GM21423 (cell line): ENCODE measurements at regions not wholly inside any gene's neighbourhood (a gene's known extent, or its start where the extent isn't known, plus 50 kb on each side); places are given as distances from the start of the nearest gene placed in this dataset.
"Not testable (repeated sequence)": the region's sequence is repeated elsewhere in the genome, so short reads cannot be mapped to it uniquely, and the experiment has no call there.

ENCODE experiments used
- ATAC-seq: cut with Tn5 transposase; IDR thresholded peaks from one replicate; pipeline ENCODE4 v1.9.1; 2021; ENCODE audit warnings: mild to moderate bottlenecking, moderate library complexity; ENCODE audit not compliant: unreplicated experiment

GRCh38 chr1:241447031-241447644 lies 72.4 kb downstream of the FH start:
- ATAC-seq = no peak

- no peak for ATAC-seq
Measured at GRCh38 chr1:241444836-241445235, 74.7 kb downstream of the FH start.

DNA sequence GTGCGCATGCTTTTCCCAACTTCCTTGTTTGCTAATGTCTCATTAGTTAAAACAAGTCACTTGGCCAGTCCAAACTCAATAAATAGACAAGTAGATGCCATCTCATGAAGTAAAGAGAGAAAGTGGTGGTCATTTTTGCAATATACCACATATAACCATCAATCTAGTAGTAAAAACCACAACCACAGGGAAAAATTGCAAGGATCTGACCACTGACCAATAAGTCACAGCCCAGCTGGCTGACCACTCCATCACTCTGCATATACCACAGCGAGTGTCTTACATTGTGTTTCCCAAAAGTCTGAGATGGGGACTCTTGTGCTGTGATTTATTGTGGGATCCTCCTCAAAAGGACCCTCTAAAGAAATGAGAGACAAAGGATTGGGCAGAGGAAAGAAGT lies 76.0 kb downstream of the FH start:
- ATAC-seq = no peak

- ATAC-seq = no peak
Measured at GRCh38 chr1:241442686-241443085, 76.9 kb downstream of the FH start.

- ATAC-seq = no peak
Measured at GRCh38 chr1:241440904-241441303, 78.7 kb downstream of the FH start.

DNA sequence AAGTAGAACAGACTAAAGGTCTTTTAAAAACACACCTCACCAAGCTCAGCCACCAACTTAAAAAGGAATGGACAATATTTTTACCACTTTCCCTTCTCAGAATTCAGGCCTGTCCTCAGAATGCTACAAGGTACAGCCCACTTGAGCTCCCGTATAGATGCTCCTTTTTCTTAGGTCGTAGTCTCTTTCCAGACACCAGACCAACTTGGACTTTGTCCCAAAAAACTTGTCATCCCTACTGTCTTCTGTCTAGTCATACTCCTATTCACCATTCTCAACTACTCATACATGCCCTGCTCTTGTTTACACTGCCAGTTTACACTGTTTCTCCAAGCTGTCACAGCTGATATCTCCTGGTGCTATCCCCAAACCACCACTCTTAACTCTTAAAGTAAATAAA lies 80.9 kb downstream of the FH start:
- ATAC-seq = not testable (repeated sequence)

DNA sequence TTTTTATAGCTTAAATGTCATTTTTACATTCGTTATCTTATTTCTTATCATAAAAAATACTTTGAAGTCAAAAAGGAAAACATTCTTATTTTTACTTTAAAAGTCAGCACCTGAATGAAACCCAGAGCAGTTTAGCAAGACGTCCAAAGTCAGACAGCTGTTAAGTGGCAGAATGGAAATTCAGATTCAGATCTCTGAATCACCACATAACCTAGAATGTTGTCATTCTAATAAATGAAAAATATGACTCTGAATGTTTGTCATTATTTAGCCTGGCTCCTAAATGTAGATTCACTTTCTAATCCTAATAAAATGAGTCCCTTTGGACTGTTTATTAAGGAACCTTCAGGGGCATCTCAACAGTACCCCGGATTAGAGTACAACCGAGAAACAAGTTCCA lies 75.2 kb upstream of the RGS7 start:
- no peak for ATAC-seq

DNA sequence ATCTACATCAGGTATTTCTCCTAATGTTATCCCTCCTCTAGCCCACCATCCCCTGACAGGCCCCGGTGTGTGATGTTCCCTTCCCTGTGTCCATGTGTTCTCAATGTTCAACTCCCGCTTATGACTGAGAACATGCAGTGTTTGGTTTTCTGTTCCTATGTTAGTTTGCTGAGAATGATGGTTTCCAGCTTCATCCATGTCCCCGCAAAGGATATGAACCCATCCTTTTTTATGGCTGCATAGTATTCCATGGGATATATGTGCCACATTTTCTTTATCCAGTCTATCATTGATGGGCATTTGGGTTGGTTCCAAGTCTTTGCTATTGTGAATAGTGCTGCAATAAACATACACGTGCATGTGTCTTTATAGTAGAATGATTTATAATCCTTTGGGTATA lies 68.1 kb upstream of the RGS7 start:
- not testable (repeated sequence) for ATAC-seq

GRCh38 chr1:241424480-241424971 lies 67.5 kb upstream of the RGS7 start:
- no peak for ATAC-seq

- peak; percentile 94 for ATAC-seq
Measured at GRCh38 chr1:241423541-241424479, 66.8 kb upstream of the RGS7 start.

DNA sequence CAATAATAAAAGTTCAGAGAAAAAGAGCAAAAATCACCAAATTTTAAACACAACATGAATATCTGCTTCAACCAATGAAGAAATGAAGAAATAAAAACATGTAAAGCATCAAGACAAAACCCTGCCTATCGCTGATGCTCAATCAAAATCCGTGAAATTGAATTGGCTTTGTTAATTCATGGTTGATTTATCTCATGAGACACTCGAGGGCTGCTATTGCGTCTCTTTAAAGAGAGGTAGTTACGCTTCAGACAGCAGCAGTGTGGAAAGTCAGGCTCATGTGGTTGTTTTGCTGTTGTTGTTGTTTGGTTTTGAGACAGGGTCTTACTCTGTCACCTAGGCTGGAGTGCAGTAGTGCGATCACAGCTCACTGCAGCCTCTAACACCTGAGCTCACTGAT lies 65.5 kb upstream of the RGS7 start:
- ATAC-seq = no peak

DNA sequence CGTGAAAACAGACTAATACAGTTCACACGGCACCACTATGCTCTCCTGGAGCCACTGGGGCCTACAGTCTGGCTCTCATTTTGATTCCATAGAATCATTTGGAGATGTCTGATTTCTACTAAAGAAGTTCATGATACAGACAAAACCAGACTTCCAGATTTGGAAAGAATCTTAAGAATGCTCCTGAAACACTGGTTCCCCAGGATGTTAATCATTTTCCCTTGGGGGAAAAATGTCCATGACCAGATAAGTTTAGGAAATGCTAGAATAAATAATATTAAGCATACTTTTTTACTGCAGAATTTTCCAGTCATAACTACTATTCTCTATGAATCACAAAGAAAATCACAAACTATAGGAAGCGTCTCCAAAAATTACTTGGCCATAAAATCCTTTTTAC lies 63.0 kb upstream of the RGS7 start:
- no peak for ATAC-seq

DNA sequence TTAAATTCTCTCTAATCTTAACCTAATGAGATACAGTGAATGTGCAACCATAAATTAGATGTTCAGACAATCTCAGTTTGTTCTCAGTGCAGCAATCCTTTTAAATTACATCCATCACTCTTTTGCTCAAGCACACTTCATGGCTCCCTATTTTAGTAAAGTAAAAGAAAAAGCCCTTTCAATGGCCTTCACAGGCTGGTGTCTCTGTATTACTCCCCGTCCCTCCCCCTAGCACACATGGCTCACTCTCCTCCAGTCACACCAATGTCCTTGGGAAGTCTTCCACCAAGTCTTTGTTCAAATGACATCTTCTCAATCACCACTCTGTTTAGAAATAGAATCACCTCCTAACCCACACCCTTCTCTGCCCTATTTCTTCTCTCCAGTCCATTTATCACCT lies 60.3 kb upstream of the RGS7 start:
- ATAC-seq = no peak

- no peak for ATAC-seq
Measured at GRCh38 chr1:241413974-241414373, 57.0 kb upstream of the RGS7 start.

- ATAC-seq = peak; percentile 59
Measured at GRCh38 chr1:241413386-241413785, 56.4 kb upstream of the RGS7 start.

- no peak for ATAC-seq
Measured at GRCh38 chr1:241412646-241413045, 55.6 kb upstream of the RGS7 start.

DNA sequence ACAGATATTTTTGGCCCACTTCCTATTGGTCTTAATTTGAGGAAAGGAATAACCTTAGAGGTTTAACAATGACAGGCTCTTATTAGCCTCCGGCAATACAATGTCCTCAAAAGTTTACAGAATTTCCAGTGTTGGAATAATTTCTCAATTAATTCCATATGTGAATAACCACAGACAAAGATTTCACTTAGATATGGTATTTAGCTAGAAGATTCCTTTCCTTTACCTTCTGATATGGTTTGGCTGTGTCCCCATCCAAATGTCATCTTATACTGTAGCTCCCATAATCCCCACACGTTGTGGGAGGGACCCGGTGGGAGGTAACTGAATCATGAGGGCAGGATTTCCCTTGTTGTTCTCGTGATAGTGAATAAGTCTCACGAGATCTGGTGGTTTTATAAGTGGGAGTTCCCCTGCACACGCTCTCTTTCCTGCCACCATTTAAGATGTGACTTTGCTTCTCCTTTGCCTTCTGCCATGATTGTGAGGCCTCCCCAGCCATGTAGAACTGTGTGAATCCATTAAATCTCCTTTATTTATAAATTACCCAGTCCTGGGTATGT lies 54.9 kb upstream of the RGS7 start:
- no peak for ATAC-seq

GRCh38 chr1:241411056-241411775 lies 54.2 kb upstream of the RGS7 start:
- ATAC-seq = no peak

- no peak for ATAC-seq
Measured at GRCh38 chr1:241408170-241408569, 51.2 kb upstream of the RGS7 start.
